ENCODE measurements at regions not wholly inside any gene's neighbourhood (a gene's known extent, or its start where the extent isn't known, plus 50 kb on each side); places are given as distances from the start of the nearest gene placed in this dataset.

- WGBS, 2 donors = 62 to 68% methylated on average over 4 of the region's 4 CpGs
- Histone ChIP-seq H3K27me3 (ENCODE audit: control insufficient read depth in 1 of 2, insufficient read depth in 2 of 2, low read length in 2 of 2) (no peaks in the 10 kb centered on the region), H3K4me1 (ENCODE audit: control insufficient read depth in 2 of 2, insufficient read depth in 2 of 2, low read length in 1 of 2) (no peaks in the 10 kb centered on the region), H3K4me3 (ENCODE audit: low read depth in 1 of 2, low read length in 2 of 2) (no peak overlapping the region), H3K27ac (ENCODE audit: low read depth in 2 of 2, low read length in 1 of 2) (no peak overlapping the region), H3K36me3 (ENCODE audit: control insufficient read depth in 2 of 2, insufficient read depth in 2 of 2, low read length in 1 of 2) (no peaks in the 10 kb centered on the region), H3K9me3 (ENCODE audit: control insufficient read depth in 2 of 2, insufficient read depth in 1 of 2, low read depth in 1 of 2, low read length in 1 of 2) (peaks cover 0 to 4% of the 10 kb centered on the region in 2 donors)
These were observed 219.5 kb downstream of the CBLN2 start for GRCh38 chr18:72324677-72325076.

- H3K27ac ChIP-seq (ENCODE audit: low read depth in 2 of 2, low read length in 1 of 2) = no peak overlapping the region
- H3K27me3 ChIP-seq (ENCODE audit: control insufficient read depth in 1 of 2, insufficient read depth in 2 of 2, low read length in 2 of 2) = no peaks in the 10 kb centered on the region
- no peaks in the 10 kb centered on the region for H3K9me3 ChIP-seq (ENCODE audit: control insufficient read depth in 2 of 2, insufficient read depth in 1 of 2, low read depth in 1 of 2, low read length in 1 of 2)
- H3K4me3 ChIP-seq (ENCODE audit: low read depth in 1 of 2, low read length in 2 of 2) = no peak overlapping the region
- H3K36me3 ChIP-seq (ENCODE audit: control insufficient read depth in 2 of 2, insufficient read depth in 2 of 2, low read length in 1 of 2) = no peaks in the 10 kb centered on the region
- WGBS, 2 donors = 70 to 71% methylated on average over 3 of the region's 3 CpGs
- no peaks in the 10 kb centered on the region for H3K4me1 ChIP-seq (ENCODE audit: control insufficient read depth in 2 of 2, insufficient read depth in 2 of 2, low read length in 1 of 2)
These were observed 227.6 kb downstream of the CBLN2 start for GRCh38 chr18:72316497-72316896.

- Histone ChIP-seq H3K36me3 (ENCODE audit: control insufficient read depth in 2 of 2, insufficient read depth in 2 of 2, low read length in 1 of 2) (no peaks in the 10 kb centered on the region), H3K4me3 (ENCODE audit: low read depth in 1 of 2, low read length in 2 of 2) (no peak overlapping the region), H3K9me3 (ENCODE audit: control insufficient read depth in 2 of 2, insufficient read depth in 1 of 2, low read depth in 1 of 2, low read length in 1 of 2) (no peaks in the 10 kb centered on the region), H3K27me3 (ENCODE audit: control insufficient read depth in 1 of 2, insufficient read depth in 2 of 2, low read length in 2 of 2) (no peaks in the 10 kb centered on the region), H3K27ac (ENCODE audit: low read depth in 2 of 2, low read length in 1 of 2) (no peak overlapping the region), H3K4me1 (ENCODE audit: control insufficient read depth in 2 of 2, insufficient read depth in 2 of 2, low read length in 1 of 2) (no peaks in the 10 kb centered on the region)
- WGBS, 2 donors = 75 to 76% methylated on average over 8 of the region's 8 CpGs
These were observed 260.8 kb downstream of the CBLN2 start for GRCh38 chr18:72283148-72283925.

GRCh38 chr18:72273025-72273424, 271.1 kb downstream of the CBLN2 start:
- Histone ChIP-seq H3K9me3 (ENCODE audit: control insufficient read depth in 2 of 2, insufficient read depth in 1 of 2, low read depth in 1 of 2, low read length in 1 of 2) (no peaks in the 10 kb centered on the region), H3K4me3 (ENCODE audit: low read depth in 1 of 2, low read length in 2 of 2) (no peak overlapping the region), H3K4me1 (ENCODE audit: control insufficient read depth in 2 of 2, insufficient read depth in 2 of 2, low read length in 1 of 2) (no peaks in the 10 kb centered on the region), H3K27me3 (ENCODE audit: control insufficient read depth in 1 of 2, insufficient read depth in 2 of 2, low read length in 2 of 2) (no peaks in the 10 kb centered on the region), H3K27ac (ENCODE audit: low read depth in 2 of 2, low read length in 1 of 2) (no peak overlapping the region), H3K36me3 (ENCODE audit: control insufficient read depth in 2 of 2, insufficient read depth in 2 of 2, low read length in 1 of 2) (no peaks in the 10 kb centered on the region)
- 82 to 86% methylated on average over 2 of the region's 2 CpGs for WGBS, 2 donors

- Histone ChIP-seq H3K9me3 (ENCODE audit: control insufficient read depth in 2 of 2, insufficient read depth in 1 of 2, low read depth in 1 of 2, low read length in 1 of 2) (no peaks in the 10 kb centered on the region), H3K36me3 (ENCODE audit: control insufficient read depth in 2 of 2, insufficient read depth in 2 of 2, low read length in 1 of 2) (no peaks in the 10 kb centered on the region), H3K27me3 (ENCODE audit: control insufficient read depth in 1 of 2, insufficient read depth in 2 of 2, low read length in 2 of 2) (no peaks in the 10 kb centered on the region), H3K4me3 (ENCODE audit: low read depth in 1 of 2, low read length in 2 of 2) (no peak overlapping the region), H3K27ac (ENCODE audit: low read depth in 2 of 2, low read length in 1 of 2) (no peak overlapping the region), H3K4me1 (ENCODE audit: control insufficient read depth in 2 of 2, insufficient read depth in 2 of 2, low read length in 1 of 2) (no peaks in the 10 kb centered on the region)
- WGBS, 2 donors = 26 to 43% methylated on average over 2 of the region's 2 CpGs
These were observed 282.6 kb downstream of the CBLN2 start for GRCh38 chr18:72261590-72261989.

- Histone ChIP-seq H3K9me3 (ENCODE audit: control insufficient read depth in 2 of 2, insufficient read depth in 1 of 2, low read depth in 1 of 2, low read length in 1 of 2) (peaks cover 2 to 4% of the 10 kb centered on the region in 2 donors), H3K27ac (ENCODE audit: low read depth in 2 of 2, low read length in 1 of 2) (no peak overlapping the region), H3K27me3 (ENCODE audit: control insufficient read depth in 1 of 2, insufficient read depth in 2 of 2, low read length in 2 of 2) (no peaks in the 10 kb centered on the region), H3K4me3 (ENCODE audit: low read depth in 1 of 2, low read length in 2 of 2) (no peak overlapping the region), H3K4me1 (ENCODE audit: control insufficient read depth in 2 of 2, insufficient read depth in 2 of 2, low read length in 1 of 2) (no peaks in the 10 kb centered on the region), H3K36me3 (ENCODE audit: control insufficient read depth in 2 of 2, insufficient read depth in 2 of 2, low read length in 1 of 2) (no peaks in the 10 kb centered on the region)
- WGBS, 2 donors = 56 to 62% methylated on average over 4 of the region's 4 CpGs
These were observed 298.1 kb downstream of the CBLN2 start for GRCh38 chr18:72246076-72246475.

GRCh38 chr18:72235422-72235821, 308.7 kb downstream of the CBLN2 start:
- WGBS, 2 donors = 54 to 59% methylated on average over 2 of the region's 2 CpGs
- no peaks in the 10 kb centered on the region for H3K9me3 ChIP-seq (ENCODE audit: control insufficient read depth in 2 of 2, insufficient read depth in 1 of 2, low read depth in 1 of 2, low read length in 1 of 2)
- no peaks in the 10 kb centered on the region for H3K27me3 ChIP-seq (ENCODE audit: control insufficient read depth in 1 of 2, insufficient read depth in 2 of 2, low read length in 2 of 2)
- H3K27ac ChIP-seq (ENCODE audit: low read depth in 2 of 2, low read length in 1 of 2) = no peak overlapping the region
- H3K4me3 ChIP-seq (ENCODE audit: low read depth in 1 of 2, low read length in 2 of 2) = no peak overlapping the region
- H3K4me1 ChIP-seq (ENCODE audit: control insufficient read depth in 2 of 2, insufficient read depth in 2 of 2, low read length in 1 of 2) = no peaks in the 10 kb centered on the region
- H3K36me3 ChIP-seq (ENCODE audit: control insufficient read depth in 2 of 2, insufficient read depth in 2 of 2, low read length in 1 of 2) = no peaks in the 10 kb centered on the region

GRCh38 chr18:72233106-72233505, 311.0 kb downstream of the CBLN2 start:
- WGBS, 2 donors = 43 to 55% methylated on average over 4 of the region's 4 CpGs
- H3K4me1 ChIP-seq (ENCODE audit: control insufficient read depth in 2 of 2, insufficient read depth in 2 of 2, low read length in 1 of 2) = no peaks in the 10 kb centered on the region
- H3K4me3 ChIP-seq (ENCODE audit: low read depth in 1 of 2, low read length in 2 of 2) = no peak overlapping the region
- H3K27ac ChIP-seq (ENCODE audit: low read depth in 2 of 2, low read length in 1 of 2) = no peak overlapping the region
- no peaks in the 10 kb centered on the region for H3K27me3 ChIP-seq (ENCODE audit: control insufficient read depth in 1 of 2, insufficient read depth in 2 of 2, low read length in 2 of 2)
- H3K9me3 ChIP-seq (ENCODE audit: control insufficient read depth in 2 of 2, insufficient read depth in 1 of 2, low read depth in 1 of 2, low read length in 1 of 2) = no peaks in the 10 kb centered on the region
- no peaks in the 10 kb centered on the region for H3K36me3 ChIP-seq (ENCODE audit: control insufficient read depth in 2 of 2, insufficient read depth in 2 of 2, low read length in 1 of 2)

- 58 to 67% methylated on average over 3 of the region's 3 CpGs for WGBS, 2 donors
- Histone ChIP-seq H3K4me3 (ENCODE audit: low read depth in 1 of 2, low read length in 2 of 2) (no peak overlapping the region), H3K4me1 (ENCODE audit: control insufficient read depth in 2 of 2, insufficient read depth in 2 of 2, low read length in 1 of 2) (no peaks in the 10 kb centered on the region), H3K9me3 (ENCODE audit: control insufficient read depth in 2 of 2, insufficient read depth in 1 of 2, low read depth in 1 of 2, low read length in 1 of 2) (no peaks in the 10 kb centered on the region), H3K36me3 (ENCODE audit: control insufficient read depth in 2 of 2, insufficient read depth in 2 of 2, low read length in 1 of 2) (no peaks in the 10 kb centered on the region), H3K27ac (ENCODE audit: low read depth in 2 of 2, low read length in 1 of 2) (no peak overlapping the region), H3K27me3 (ENCODE audit: control insufficient read depth in 1 of 2, insufficient read depth in 2 of 2, low read length in 2 of 2) (no peaks in the 10 kb centered on the region)
These were observed 311.5 kb downstream of the CBLN2 start for GRCh38 chr18:72232644-72233043.

- Histone ChIP-seq H3K36me3 (ENCODE audit: control insufficient read depth in 2 of 2, insufficient read depth in 2 of 2, low read length in 1 of 2) (no peaks in the 10 kb centered on the region), H3K4me1 (ENCODE audit: control insufficient read depth in 2 of 2, insufficient read depth in 2 of 2, low read length in 1 of 2) (no peaks in the 10 kb centered on the region), H3K27ac (ENCODE audit: low read depth in 2 of 2, low read length in 1 of 2) (no peak overlapping the region), H3K9me3 (ENCODE audit: control insufficient read depth in 2 of 2, insufficient read depth in 1 of 2, low read depth in 1 of 2, low read length in 1 of 2) (no peaks in the 10 kb centered on the region), H3K4me3 (ENCODE audit: low read depth in 1 of 2, low read length in 2 of 2) (no peak overlapping the region), H3K27me3 (ENCODE audit: control insufficient read depth in 1 of 2, insufficient read depth in 2 of 2, low read length in 2 of 2) (no peaks in the 10 kb centered on the region)
- 50 to 60% methylated on average over 4 of the region's 4 CpGs for WGBS, 2 donors
These were observed 318.2 kb downstream of the CBLN2 start for GRCh38 chr18:72225958-72226357.
